Testis (tissue), 2 donors: ENCODE measurements at regions not wholly inside any gene's neighbourhood (a gene's known extent, or its start where the extent isn't known, plus 50 kb on each side); places are given as distances from the start of the nearest gene placed in this dataset.
"Not testable (repeated sequence)": the region's sequence is repeated elsewhere in the genome, so short reads cannot be mapped to it uniquely, and the experiment has no call there.

Source experiments
- DNase-seq: peaks from one replicate; pipeline ENCODE4 v3.0.0-alpha.2; 2019
- H3K27ac ChIP-seq, 2 donors: fragments of 200-600 bp; sonication (generic); one replicate each; pipeline ENCODE4 v1.5.1; 2019
- H3K27me3 ChIP-seq: fragments of 200-600 bp; sonication (generic); one replicate; pipeline ENCODE4 v1.5.1; 2019
- H3K36me3 ChIP-seq: fragments of 200-600 bp; sonication (generic); one replicate; pipeline ENCODE4 v1.5.1; 2017; ENCODE audit warnings: low read depth; ENCODE audit errors: missing control alignments
- H3K4me1 ChIP-seq: fragments of 200-600 bp; sonication (generic); one replicate; pipeline ENCODE4 v1.5.1; 2019
- H3K4me3 ChIP-seq, 2 donors: fragments of 200-600 bp; sonication (generic); one replicate each; pipeline ENCODE4 v1.5.1; 2017 to 2019
- H3K9me3 ChIP-seq: fragments of 200-600 bp; sonication (generic); one replicate; pipeline ENCODE4 v1.5.1; 2017
- POLR2A ChIP-seq: fragments of 450-650 bp; IDR thresholded peaks from one replicate; pipeline ENCODE4 v1.6.1; 2017; ENCODE audit warnings: antibody characterized with exemption, mild to moderate bottlenecking, moderate library complexity
- WGBS, 2 donors: methylation state at CpG; one replicate each; pipeline ENCODE4 v1.1.5; 2018; 5-methylcytosine and 5-hydroxymethylcytosine counted together
- intact Hi-C: fragments of 100-400 bp; cut with DNase I; formaldehyde crosslinking; loops from one replicate; pipeline ENCODE4 v1.15.1; 2023; ENCODE audit warnings: low total_unique reads
- TF ChIP-seq, protein P1 (sequence below), 3 experiments: fragments of 450-650 bp in 2 of 3; fragments of 200-600 bp in 1 of 3; sonication (generic) in 1 of 3; IDR thresholded peaks; one replicate each; pipeline ENCODE4 v1.5.1; 2016 to 2019; ENCODE audit warnings: antibody characterized with exemption in 3 of 3, mild to moderate bottlenecking in 2 of 3, moderate library complexity in 1 of 3

DNA sequence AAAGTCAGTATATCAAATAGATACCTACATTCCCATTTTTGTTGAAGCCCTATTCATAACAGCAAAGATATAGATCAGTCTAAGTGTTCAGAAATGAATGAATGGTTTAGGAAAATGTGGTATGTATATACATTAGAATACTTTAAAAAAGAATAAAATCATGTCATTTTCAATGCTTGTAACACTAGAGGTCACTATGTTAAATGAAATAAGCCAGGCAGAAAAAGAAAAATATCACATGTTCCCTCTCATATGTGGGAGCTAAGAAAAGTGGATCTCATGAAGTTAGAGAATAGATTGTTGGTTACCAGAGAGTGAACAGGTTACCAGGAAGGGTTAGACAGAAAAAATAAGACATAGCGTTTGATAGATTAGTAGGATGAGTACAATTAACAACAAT lies 1111.0 kb upstream of the SLC39A10 start:
- TF ChIP-seq POLR2A: no peak
- TF ChIP-seq, protein P1, sequence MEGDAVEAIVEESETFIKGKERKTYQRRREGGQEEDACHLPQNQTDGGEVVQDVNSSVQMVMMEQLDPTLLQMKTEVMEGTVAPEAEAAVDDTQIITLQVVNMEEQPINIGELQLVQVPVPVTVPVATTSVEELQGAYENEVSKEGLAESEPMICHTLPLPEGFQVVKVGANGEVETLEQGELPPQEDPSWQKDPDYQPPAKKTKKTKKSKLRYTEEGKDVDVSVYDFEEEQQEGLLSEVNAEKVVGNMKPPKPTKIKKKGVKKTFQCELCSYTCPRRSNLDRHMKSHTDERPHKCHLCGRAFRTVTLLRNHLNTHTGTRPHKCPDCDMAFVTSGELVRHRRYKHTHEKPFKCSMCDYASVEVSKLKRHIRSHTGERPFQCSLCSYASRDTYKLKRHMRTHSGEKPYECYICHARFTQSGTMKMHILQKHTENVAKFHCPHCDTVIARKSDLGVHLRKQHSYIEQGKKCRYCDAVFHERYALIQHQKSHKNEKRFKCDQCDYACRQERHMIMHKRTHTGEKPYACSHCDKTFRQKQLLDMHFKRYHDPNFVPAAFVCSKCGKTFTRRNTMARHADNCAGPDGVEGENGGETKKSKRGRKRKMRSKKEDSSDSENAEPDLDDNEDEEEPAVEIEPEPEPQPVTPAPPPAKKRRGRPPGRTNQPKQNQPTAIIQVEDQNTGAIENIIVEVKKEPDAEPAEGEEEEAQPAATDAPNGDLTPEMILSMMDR (IDR thresholded peaks at IDR 0.05): no peak
- Histone ChIP-seq H3K4me3 (no peak overlapping the region), H3K9me3 (no peaks in the 10 kb centered on the region), H3K27ac (no peak overlapping the region), H3K36me3 (no peaks in the 10 kb centered on the region), H3K27me3 (no peaks in the 10 kb centered on the region), H3K4me1 (no peaks in the 10 kb centered on the region)
- 62 to 81% methylated on average over 1 of the region's 1 CpG for WGBS, 2 donors
- intact Hi-C loops: no loop called here
- no peak for DNase-seq

DNA sequence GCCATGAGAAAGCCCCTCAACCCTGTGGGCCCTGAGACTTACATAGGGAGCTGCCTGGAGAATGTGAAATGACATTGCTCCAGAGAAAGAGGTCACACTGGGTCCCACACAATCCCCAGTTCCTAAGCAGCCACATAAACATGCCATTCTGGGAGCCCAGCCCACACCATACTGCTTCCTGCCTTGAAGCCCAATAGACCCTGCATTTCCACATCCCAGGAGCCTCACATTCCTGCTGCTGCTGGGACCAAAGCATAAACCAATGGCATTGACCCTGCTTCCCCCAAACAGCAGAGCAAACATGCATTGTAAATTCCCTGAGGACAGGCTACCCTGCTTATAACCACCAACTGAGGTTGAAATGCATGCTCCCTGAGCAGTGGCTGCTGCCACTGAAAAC lies 1117.6 kb upstream of the SLC39A10 start:
- Histone ChIP-seq H3K27me3 (no peaks in the 10 kb centered on the region), H3K36me3 (no peaks in the 10 kb centered on the region), H3K9me3 (no peaks in the 10 kb centered on the region), H3K4me1 (no peaks in the 10 kb centered on the region), H3K4me3 (no peak overlapping the region), H3K27ac (no peak overlapping the region)
- intact Hi-C loops: no loop called here
- TF ChIP-seq, protein P1 (IDR thresholded peaks at IDR 0.05): no peak
- no peak for TF ChIP-seq POLR2A
- no peak for DNase-seq

DNA sequence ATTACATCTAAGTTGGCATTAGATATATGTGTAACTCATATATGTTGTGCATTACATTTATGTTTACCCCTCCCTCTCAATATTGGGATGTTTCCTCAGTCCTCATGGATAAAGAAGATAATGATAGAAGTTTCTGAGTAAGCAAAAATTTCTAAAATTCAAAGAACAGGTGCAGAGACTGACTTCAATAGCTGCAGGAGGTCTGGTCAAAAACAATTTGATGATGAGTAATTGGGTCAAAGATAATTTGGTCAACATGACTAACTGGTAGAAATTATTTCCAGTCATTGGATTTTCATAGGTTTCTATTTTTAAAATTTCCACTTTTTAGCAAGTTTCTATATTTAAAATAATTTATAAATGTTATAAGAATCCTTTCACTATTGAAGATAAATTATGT lies 1130.9 kb upstream of the SLC39A10 start:
- Histone ChIP-seq H3K9me3 (no peaks in the 10 kb centered on the region), H3K4me1 (no peaks in the 10 kb centered on the region), H3K36me3 (no peaks in the 10 kb centered on the region), H3K4me3 (no peak overlapping the region), H3K27me3 (no peaks in the 10 kb centered on the region), H3K27ac (no peak overlapping the region)
- no peak for DNase-seq
- intact Hi-C loops: no loop called here
- TF ChIP-seq, protein P1 (IDR thresholded peaks at IDR 0.05): no peak
- TF ChIP-seq POLR2A: no peak

DNA sequence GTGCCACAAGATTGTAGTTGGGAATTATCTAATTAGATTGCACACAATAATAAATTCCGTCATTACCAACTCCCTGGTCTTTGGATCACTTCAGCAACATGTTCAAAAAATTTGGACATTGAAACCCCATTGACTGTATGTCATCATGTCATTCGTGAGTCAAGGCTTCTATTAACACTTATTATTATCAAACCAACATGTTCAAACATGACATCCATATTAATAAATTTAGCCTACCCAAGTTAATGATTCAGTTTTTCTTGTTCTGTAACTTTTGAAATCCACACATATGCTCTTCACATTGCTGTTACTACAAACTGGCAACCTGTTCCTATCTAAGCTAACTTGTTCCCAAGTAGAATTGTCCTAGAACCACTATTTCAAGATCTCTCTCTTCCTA lies 1142.7 kb upstream of the SLC39A10 start:
- no peak overlapping the region for H3K27ac ChIP-seq
- no peaks in the 10 kb centered on the region for H3K36me3 ChIP-seq
- no peak for DNase-seq
- H3K9me3 ChIP-seq: no peaks in the 10 kb centered on the region
- H3K27me3 ChIP-seq: no peaks in the 10 kb centered on the region
- no peak overlapping the region for H3K4me3 ChIP-seq
- intact Hi-C loops: no loop called here
- TF ChIP-seq, protein P1 (IDR thresholded peaks at IDR 0.05): no peak
- no peak for TF ChIP-seq POLR2A
- no peaks in the 10 kb centered on the region for H3K4me1 ChIP-seq
- 71 to 83% methylated on average over 2 of the region's 2 CpGs for WGBS, 2 donors

DNA sequence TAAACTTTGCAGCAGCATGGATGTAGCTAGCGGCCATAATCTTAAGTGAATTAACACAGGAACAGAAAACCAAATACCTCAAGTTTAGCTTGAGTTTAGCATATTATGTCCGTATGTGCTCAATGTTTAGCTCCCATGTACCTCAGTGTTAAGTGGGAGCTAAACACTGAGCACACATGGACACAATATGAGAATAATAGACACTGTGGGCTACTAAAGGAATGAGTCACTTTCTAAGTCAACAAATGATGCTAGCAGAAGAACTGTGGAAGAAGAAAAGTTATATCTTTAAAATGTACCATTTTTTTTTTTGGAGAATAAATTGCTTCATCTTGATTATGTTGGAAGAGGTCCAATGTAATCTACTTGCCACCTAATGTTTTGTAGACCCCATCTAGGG lies 1146.0 kb upstream of the SLC39A10 start:
- H3K27me3 ChIP-seq, intact Hi-C loops, H3K36me3 ChIP-seq, DNase-seq, H3K4me3 ChIP-seq, H3K4me1 ChIP-seq, H3K27ac ChIP-seq, H3K9me3 ChIP-seq: not testable (repeated sequence)
- WGBS, 2 donors: 60 to 88% methylated on average over 2 of the region's 2 CpGs

DNA sequence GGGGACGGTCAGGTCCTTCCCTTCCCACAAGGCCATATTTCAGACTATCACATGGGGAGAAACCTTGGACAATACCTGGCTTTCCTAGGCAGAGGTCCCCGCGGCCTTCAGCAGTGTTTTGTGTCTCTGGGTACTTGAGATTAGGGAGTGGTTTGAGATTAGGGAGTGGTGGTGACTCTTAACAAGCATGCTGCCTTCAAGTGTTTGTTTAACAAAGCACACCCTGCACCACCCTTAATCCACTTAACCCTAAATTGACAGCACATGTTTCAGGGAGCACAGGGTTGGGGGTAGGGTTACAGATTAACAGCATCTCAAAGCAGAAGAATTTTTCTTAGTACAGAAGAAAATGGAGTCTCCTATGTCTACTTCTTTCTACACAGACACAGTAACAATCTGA lies 1152.2 kb upstream of the SLC39A10 start:
- H3K9me3 ChIP-seq, H3K36me3 ChIP-seq, H3K4me3 ChIP-seq, H3K4me1 ChIP-seq, H3K27me3 ChIP-seq, intact Hi-C loops, DNase-seq, H3K27ac ChIP-seq: not testable (repeated sequence)
- WGBS, 2 donors: 52 to 59% methylated on average over 3 of the region's 3 CpGs
